ENCODE measurements at regions not wholly inside any gene's neighbourhood (a gene's known extent, or its start where the extent isn't known, plus 50 kb on each side); places are given as distances from the start of the nearest gene placed in this dataset.

DNA sequence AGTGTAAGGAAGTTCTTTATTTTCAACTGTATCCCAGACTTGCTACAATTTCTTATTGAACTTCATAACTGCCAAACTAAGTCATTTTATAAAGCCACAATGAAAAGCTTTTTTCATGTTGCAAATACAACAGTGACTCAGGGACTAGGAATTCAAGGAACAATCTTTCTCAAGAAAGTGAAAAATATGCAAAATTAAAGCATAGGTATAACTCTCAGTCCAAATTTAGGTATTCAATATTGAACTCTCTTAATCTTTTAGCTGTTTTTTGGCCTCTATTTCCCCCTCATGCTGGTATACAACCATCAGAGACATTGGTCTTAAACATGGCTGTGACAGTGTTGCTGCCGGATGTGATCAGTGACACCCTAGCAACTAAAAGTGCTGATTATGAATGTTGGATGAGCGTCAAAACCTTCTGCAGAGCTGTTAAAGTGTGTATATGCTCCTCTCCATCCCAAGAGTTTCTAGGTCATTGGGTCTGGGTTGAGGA, 476.9 kb downstream of the ZNF385D start:
- FAIRE-seq (no peak), DNase-seq (ENCODE audit: low read depth in 1 of 2, low spot score in 2 of 2) (no peak)
- H3K9ac ChIP-seq (replicated peaks in 1 of 4; ENCODE audit: extremely low read depth in 1 of 4, low read depth in 3 of 4, low read length in 3 of 4): no peak overlapping the region
- no peak overlapping the region for H2AK5ac ChIP-seq (ENCODE audit: low read depth, low read length)
- no peak overlapping the region for H3K27ac ChIP-seq (ENCODE audit: low read depth, low read length)
- no peaks in the 10 kb centered on the region for H3K79me2 ChIP-seq (ENCODE audit: control insufficient read depth in 1 of 2, insufficient read depth in 2 of 2, low read length in 2 of 2)
- H2BK15ac ChIP-seq (ENCODE audit: low read length): no peak overlapping the region
- WGBS, 2 experiments (ENCODE audit: extremely low coverage in 1 of 2, insufficient coverage in 1 of 2, insufficient read length in 1 of 2, insufficient replicate concordance in 2 of 2, low coverage in 1 of 2, low lambda C conversion rate in 2 of 2, missing lambda C conversion rate in 1 of 2): 79% methylated on average over 2 of the region's 2 CpGs; no CpG with 5 or more reads in 1 of the 2 experiments
- no peak overlapping the region for H2BK12ac ChIP-seq (ENCODE audit: low read depth, low read length)
- H3K18ac ChIP-seq (ENCODE audit: extremely low read depth, low read length): no peak overlapping the region
- H3K27me3 ChIP-seq (replicated peaks in 1 of 4; ENCODE audit: control insufficient read depth in 3 of 4, extremely low read depth in 1 of 4, insufficient read depth in 3 of 4, low read length in 3 of 4): no peaks in the 10 kb centered on the region
- H4K91ac ChIP-seq (replicated peaks; ENCODE audit: insufficient read length, low read length): no peak overlapping the region
- no peak overlapping the region for H2BK20ac ChIP-seq (ENCODE audit: low read length)
- H3K79me1 ChIP-seq (ENCODE audit: low read depth, low read length): no peaks in the 10 kb centered on the region
- H3K4me1 ChIP-seq (replicated peaks in 1 of 4; ENCODE audit: control insufficient read depth in 3 of 4, insufficient read depth in 4 of 4, low read length in 3 of 4): no peaks in the 10 kb centered on the region
- peaks cover 0 to 5% (median 0%) of the 10 kb centered on the region in 4 experiments; a peak in 2 of 8 replicates for H3K36me3 ChIP-seq (ENCODE audit: control insufficient read depth in 2 of 4, insufficient read depth in 4 of 4, low read length in 3 of 4)
- no peak overlapping the region for H3K4me2 ChIP-seq (ENCODE audit: insufficient read depth in 1 of 2, low read depth in 2 of 2, low read length in 2 of 2)
- H2AFZ ChIP-seq (ENCODE audit: low read length): no peak overlapping the region
- H3K23ac ChIP-seq (ENCODE audit: insufficient read length): no peak overlapping the region
- H3K4me3 ChIP-seq (ENCODE audit: extremely low read depth in 1 of 4, insufficient read depth in 2 of 4, low read depth in 3 of 4, low read length in 4 of 4): no peak overlapping the region
- CTCF ChIA-PET (ENCODE audit: partially characterized antibody): interaction anchor here (1.3 to 1.6 kb wide), 2 partner anchors 16 to 257 kb away, joined by 4 read pairs; no protein-coding TSS in a partner anchor
- H3K14ac ChIP-seq (ENCODE audit: insufficient read length): no peak overlapping the region
- H2BK5ac ChIP-seq (ENCODE audit: low read depth, low read length): no peak overlapping the region
- H3K9me3 ChIP-seq (ENCODE audit: insufficient read depth in 2 of 2, low read depth in 1 of 2, low read length in 1 of 2): peaks cover 4 to 10% of the 10 kb centered on the region in 2 experiments; a peak in 3 of 4 replicates
- no peak overlapping the region for H4K5ac ChIP-seq (ENCODE audit: insufficient read length, low read depth, low read length)
- no peak overlapping the region for H4K8ac ChIP-seq (ENCODE audit: extremely low read depth, insufficient read depth, low read length)
- no peak overlapping the region for H2BK120ac ChIP-seq (replicated peaks; ENCODE audit: low read depth, low read length)
- no peak for TF ChIP-seq POU5F1 (IDR thresholded peaks at IDR 0.05; ENCODE audit: low read depth, low read length)
- TF ChIP-seq ATF2 (IDR thresholded peaks at IDR 0.05; ENCODE audit: low read length): no peak
- TF ChIP-seq POLR2AphosphoS5 (IDR thresholded peaks at IDR 0.05; ENCODE audit: low read depth, low read length): no peak
- TF ChIP-seq POLR2A (IDR thresholded peaks at IDR 0.05; ENCODE audit: control extremely low read depth in 1 of 2, low read depth in 2 of 2, low read length in 2 of 2): no peak
- POLR2A ChIA-PET (ENCODE audit: partially characterized antibody): no interaction called here
- no peaks in the 10 kb centered on the region for H3K23me2 ChIP-seq (ENCODE audit: low read depth, low read length)
- no peaks in the 10 kb centered on the region for H4K20me1 ChIP-seq (replicated peaks in 1 of 2; ENCODE audit: control insufficient read depth in 1 of 2, insufficient read depth in 2 of 2, low read length in 2 of 2)
- no peak overlapping the region for H3K4ac ChIP-seq (replicated peaks; ENCODE audit: insufficient read length, low read depth, low read length)
- no peak overlapping the region for H3K56ac ChIP-seq (replicated peaks; ENCODE audit: insufficient read length, low read depth, low read length)
